ENCODE measurements at regions not wholly inside any gene's neighbourhood (a gene's known extent, or its start where the extent isn't known, plus 50 kb on each side); places are given as distances from the start of the nearest gene placed in this dataset.

- no peak for TF ChIP-seq MAX (IDR thresholded peaks at IDR 0.05)
- no peak for TF ChIP-seq CTCF (IDR thresholded peaks at IDR 0.05; ENCODE audit: low read depth, low read length, missing input control)
- no peak for TF ChIP-seq JUND (IDR thresholded peaks at IDR 0.05)
- TF ChIP-seq ATF3 (IDR thresholded peaks at IDR 0.05): no peak
- TF ChIP-seq ZBTB33 (IDR thresholded peaks at IDR 0.05): no peak
- no peak for TF ChIP-seq GABPA (IDR thresholded peaks at IDR 0.05 in 1 of 2, conservative IDR thresholded peaks at IDR 0.05 in 1 of 2)
- no peak for TF ChIP-seq TAF1 (conservative IDR thresholded peaks at IDR 0.05)
- TF ChIP-seq HNF4A (conservative IDR thresholded peaks at IDR 0.05): no peak
- no peak for TF ChIP-seq FOXA1 (IDR thresholded peaks at IDR 0.05)
- no peak for TF ChIP-seq RXRA (IDR thresholded peaks at IDR 0.05)
- no peak for TF ChIP-seq RAD21 (IDR thresholded peaks at IDR 0.05)
- TF ChIP-seq REST (IDR thresholded peaks at IDR 0.05): no peak
- TF ChIP-seq SP1 (IDR thresholded peaks at IDR 0.05): no peak
Observed at GRCh38 chr2:36146765-36147164, 208.8 kb upstream of the CRIM1 start.
